Endodermal cell (in vitro differentiated cells): ENCODE measurements at regions not wholly inside any gene's neighbourhood (a gene's known extent, or its start where the extent isn't known, plus 50 kb on each side); places are given as distances from the start of the nearest gene placed in this dataset.

ENCODE experiments used
- DNase-seq: peaks from one replicate; pipeline ENCODE4 v3.0.0-alpha.2; 2017
- H3K27ac ChIP-seq: 2 replicates; pipeline ENCODE4 v1.5.1; 2013; ENCODE audit warnings: mild to moderate bottlenecking, low read depth, low read length, moderate library complexity
- H3K27me3 ChIP-seq: 2 replicates; pipeline ENCODE4 v1.6.1; 2013; ENCODE audit warnings: mild to moderate bottlenecking, low read length, moderate library complexity; ENCODE audit not compliant: insufficient read depth, control insufficient read depth, poor library complexity, severe bottlenecking
- H3K36me3 ChIP-seq: 2 replicates; pipeline ENCODE4 v1.7.0; 2013; ENCODE audit warnings: mild to moderate bottlenecking, low read length, moderate library complexity; ENCODE audit not compliant: control insufficient read depth, insufficient read depth
- H3K4me1 ChIP-seq: one replicate; pipeline ENCODE4 v1.7.0; 2013; ENCODE audit warnings: low read length; ENCODE audit not compliant: control insufficient read depth, insufficient read depth
- H3K4me3 ChIP-seq: 2 replicates; pipeline ENCODE4 v1.5.1; 2013; ENCODE audit warnings: mild to moderate bottlenecking, low read length, moderate library complexity
- H3K9ac ChIP-seq: 2 replicates; pipeline ENCODE4 v1.6.1; 2013; ENCODE audit warnings: mild to moderate bottlenecking, low read length, moderate library complexity; ENCODE audit not compliant: poor library complexity, severe bottlenecking; ENCODE audit errors: extremely low read depth
- H3K9me3 ChIP-seq: 2 replicates; pipeline ENCODE4 v1.6.1; 2013; ENCODE audit warnings: mild to moderate bottlenecking, low read length, moderate library complexity; ENCODE audit not compliant: control insufficient read depth
- H3K27ac Mint-ChIP-seq: 2 replicates; pipeline ENCODE4 v1.8.0; 2020; ENCODE audit warnings: mixed read lengths
- H3K27me3 Mint-ChIP-seq: 2 replicates; pipeline ENCODE4 v1.8.0; 2021; ENCODE audit warnings: mild to moderate bottlenecking, mixed read lengths; ENCODE audit not compliant: insufficient read depth
- H3K36me3 Mint-ChIP-seq: 2 replicates; pipeline ENCODE4 v1.8.0; 2020; ENCODE audit warnings: low read depth, mixed read lengths
- H3K4me1 Mint-ChIP-seq: 2 replicates; pipeline ENCODE4 v1.8.0; 2020; ENCODE audit warnings: mixed read lengths
- H3K4me3 Mint-ChIP-seq: 2 replicates; pipeline ENCODE4 v1.8.0; 2020; ENCODE audit warnings: mild to moderate bottlenecking, moderate library complexity, mixed read lengths
- H3K9me3 Mint-ChIP-seq: 2 replicates; pipeline ENCODE4 v1.8.0; 2020; ENCODE audit warnings: mild to moderate bottlenecking, mixed read lengths
- CTCF ChIP-seq: fragments of 200-600 bp; sonication (generic); conservative IDR thresholded peaks from 2 replicates; pipeline ENCODE4 v1.5.0; 2021; ENCODE audit warnings: antibody characterized with exemption, mild to moderate bottlenecking
- WGBS, 2 experiments: methylation state at CpG; one replicate each; pipeline versions ENCODE4 v1.1.5 to v1.1.7; 2013; ENCODE audit warnings: missing lambda C conversion rate in 2 of 2, mixed read lengths in 1 of 2; ENCODE audit not compliant: insufficient coverage in 1 of 2, insufficient read length in 1 of 2; 5-methylcytosine and 5-hydroxymethylcytosine counted together

GRCh38 chr10:69742356-69742695 is 59.4 kb upstream of the COL13A1 start:
- no peak for DNase-seq
- Mint-ChIP-seq H3K4me3 (no peak overlapping the region), H3K9me3 (no peaks in the 10 kb centered on the region), H3K36me3 (no peaks in the 10 kb centered on the region), H3K27ac (no peak overlapping the region), H3K27me3 (peaks cover 11% of the 10 kb centered on the region), H3K4me1 (peaks cover 13% of the 10 kb centered on the region)
- H3K27ac ChIP-seq = no peak overlapping the region
- no peaks in the 10 kb centered on the region for H3K4me1 ChIP-seq
- no peaks in the 10 kb centered on the region for H3K27me3 ChIP-seq
- H3K9me3 ChIP-seq = no peaks in the 10 kb centered on the region
- WGBS, 2 experiments = 93 to 100% methylated on average over 1 of the region's 1 CpG
- H3K4me3 ChIP-seq = no peak overlapping the region
- H3K9ac ChIP-seq = no peak overlapping the region
- TF ChIP-seq CTCF = no peak
- H3K36me3 ChIP-seq = no peaks in the 10 kb centered on the region

GRCh38 chr10:69742928-69743602 is 58.6 kb upstream of the COL13A1 start:
- Mint-ChIP-seq H3K4me1 (peaks cover 13% of the 10 kb centered on the region), H3K9me3 (no peaks in the 10 kb centered on the region), H3K27ac (no peak overlapping the region), H3K36me3 (no peaks in the 10 kb centered on the region), H3K27me3 (peaks cover 9% of the 10 kb centered on the region), H3K4me3 (no peak overlapping the region)
- peak; percentile 88 for TF ChIP-seq CTCF
- Histone ChIP-seq H3K4me1 (no peaks in the 10 kb centered on the region), H3K36me3 (no peaks in the 10 kb centered on the region), H3K9ac (no peak overlapping the region), H3K27ac (no peak overlapping the region), H3K4me3 (no peak overlapping the region), H3K9me3 (no peaks in the 10 kb centered on the region), H3K27me3 (no peaks in the 10 kb centered on the region)
- 49 to 57% methylated on average over 4 to 6 of the region's 6 CpGs for WGBS, 2 experiments
- DNase-seq = peak; percentile 93

- no peak overlapping the region for H3K27ac ChIP-seq
- H3K27me3 Mint-ChIP-seq = peaks cover 10% of the 10 kb centered on the region
- H3K27me3 ChIP-seq = no peaks in the 10 kb centered on the region
- no peaks in the 10 kb centered on the region for H3K9me3 Mint-ChIP-seq
- H3K27ac Mint-ChIP-seq = no peak overlapping the region
- no peak overlapping the region for H3K9ac ChIP-seq
- H3K4me1 Mint-ChIP-seq = peaks cover 8% of the 10 kb centered on the region
- no peak for DNase-seq
- no peak for TF ChIP-seq CTCF
- H3K4me1 ChIP-seq = no peaks in the 10 kb centered on the region
- no peaks in the 10 kb centered on the region for H3K9me3 ChIP-seq
- H3K36me3 Mint-ChIP-seq = no peaks in the 10 kb centered on the region
- no peaks in the 10 kb centered on the region for H3K36me3 ChIP-seq
- no peak overlapping the region for H3K4me3 ChIP-seq
- 85 to 93% methylated on average over 4 of the region's 4 CpGs for WGBS, 2 experiments
- H3K4me3 Mint-ChIP-seq = no peak overlapping the region
These were observed 56.7 kb upstream of the COL13A1 start for GRCh38 chr10:69744971-69745370.
